Lung (tissue), 11 donors: ENCODE measurements at regions not wholly inside any gene's neighbourhood (a gene's known extent, or its start where the extent isn't known, plus 50 kb on each side); places are given as distances from the start of the nearest gene placed in this dataset.

Experiments
- ATAC-seq: fragments of 200-7000 bp; cut with Tn5 transposase; one replicate; pipeline ENCODE4 v1.9.1; 2020; ENCODE audit warnings: moderate number of reproducible peaks; ENCODE audit not compliant: insufficient read depth, low FRiP score
- DNase-seq, 3 donors: peaks; one replicate each; pipeline ENCODE4 v3.0.0-alpha.2; 2013 to 2017
- H3K27ac ChIP-seq, 2 donors: one replicate each; pipeline ENCODE4 v1.5.1; 2013; ENCODE audit warnings: mild to moderate bottlenecking in 2 of 2, moderate library complexity in 2 of 2, control low read depth in 1 of 2, inconsistent platforms in 1 of 2, low read depth in 1 of 2, low read length in 1 of 2
- H3K27me3 ChIP-seq, 3 donors: one replicate each; pipeline ENCODE4 v1.5.1; 2013; ENCODE audit warnings: low read length in 2 of 3; ENCODE audit not compliant: control insufficient read depth in 3 of 3, insufficient read depth in 3 of 3
- H3K36me3 ChIP-seq, 4 donors: one replicate each; pipeline ENCODE4 v1.5.1; 2013; ENCODE audit warnings: low read length in 4 of 4, mild to moderate bottlenecking in 1 of 4, moderate library complexity in 1 of 4; ENCODE audit not compliant: control insufficient read depth in 4 of 4, insufficient read depth in 4 of 4
- H3K4me1 ChIP-seq, 5 donors: one replicate each; pipeline ENCODE4 v1.5.1; 2013; ENCODE audit warnings: low read length in 5 of 5, mild to moderate bottlenecking in 2 of 5, moderate library complexity in 1 of 5; ENCODE audit not compliant: control insufficient read depth in 5 of 5, insufficient read depth in 5 of 5
- H3K4me3 ChIP-seq: one replicate; pipeline ENCODE4 v1.5.1; 2013; ENCODE audit warnings: mild to moderate bottlenecking, control low read depth, moderate library complexity
- H3K9ac ChIP-seq, 2 donors: one replicate each; pipeline ENCODE4 v1.5.1; 2013; ENCODE audit warnings: low read length in 2 of 2, control low read depth in 1 of 2; ENCODE audit not compliant: insufficient read depth in 1 of 2
- H3K9me3 ChIP-seq, 4 donors: one replicate each; pipeline ENCODE4 v1.5.1; 2013; ENCODE audit warnings: low read length in 3 of 4, mild to moderate bottlenecking in 1 of 4, moderate library complexity in 1 of 4; ENCODE audit not compliant: control insufficient read depth in 4 of 4, insufficient read depth in 3 of 4
- WGBS, 2 donors: extraction: QIAGEN DNeasy Blood & Tissue Kit; methylation state at CpG; one replicate each; pipeline ENCODE4 v1.1.7; 2013; 5-methylcytosine and 5-hydroxymethylcytosine counted together
- TF ChIP-seq, protein P1 (sequence below): IDR thresholded peaks from 2 replicates; pipeline ENCODE4 v1.5.1; 2012; ENCODE audit warnings: mild to moderate bottlenecking; ENCODE audit errors: control extremely low read depth, extremely low read depth
- donor health status: control.
- donor health status: control.
- donor health status: Bipolar disorder and iron deficiency.
- donor health status: healthy.
- donor health status: DM: yes; HTN: yes; CAD: no.

DNA sequence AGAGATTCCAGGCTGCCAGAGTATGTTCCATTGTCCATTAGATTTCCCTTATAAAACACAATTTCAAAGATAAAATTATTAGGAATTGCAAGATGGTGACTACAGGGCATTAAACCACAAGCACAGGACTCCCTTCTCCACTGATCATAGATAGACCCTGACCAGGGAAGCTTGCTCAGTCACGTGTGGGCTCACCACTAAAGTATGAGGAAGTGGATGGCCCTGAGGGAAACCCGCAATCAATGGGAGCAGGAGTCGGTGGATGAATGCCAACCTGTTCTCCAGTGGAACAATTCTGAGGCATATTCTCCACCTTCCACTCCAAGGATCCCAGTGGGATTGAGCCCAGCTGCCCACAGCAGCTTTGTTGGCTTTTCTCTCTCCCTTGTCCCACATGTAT is 515.7 kb downstream of the BCOR start:
- ATAC-seq = no peak
- TF ChIP-seq, protein P1, sequence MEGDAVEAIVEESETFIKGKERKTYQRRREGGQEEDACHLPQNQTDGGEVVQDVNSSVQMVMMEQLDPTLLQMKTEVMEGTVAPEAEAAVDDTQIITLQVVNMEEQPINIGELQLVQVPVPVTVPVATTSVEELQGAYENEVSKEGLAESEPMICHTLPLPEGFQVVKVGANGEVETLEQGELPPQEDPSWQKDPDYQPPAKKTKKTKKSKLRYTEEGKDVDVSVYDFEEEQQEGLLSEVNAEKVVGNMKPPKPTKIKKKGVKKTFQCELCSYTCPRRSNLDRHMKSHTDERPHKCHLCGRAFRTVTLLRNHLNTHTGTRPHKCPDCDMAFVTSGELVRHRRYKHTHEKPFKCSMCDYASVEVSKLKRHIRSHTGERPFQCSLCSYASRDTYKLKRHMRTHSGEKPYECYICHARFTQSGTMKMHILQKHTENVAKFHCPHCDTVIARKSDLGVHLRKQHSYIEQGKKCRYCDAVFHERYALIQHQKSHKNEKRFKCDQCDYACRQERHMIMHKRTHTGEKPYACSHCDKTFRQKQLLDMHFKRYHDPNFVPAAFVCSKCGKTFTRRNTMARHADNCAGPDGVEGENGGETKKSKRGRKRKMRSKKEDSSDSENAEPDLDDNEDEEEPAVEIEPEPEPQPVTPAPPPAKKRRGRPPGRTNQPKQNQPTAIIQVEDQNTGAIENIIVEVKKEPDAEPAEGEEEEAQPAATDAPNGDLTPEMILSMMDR = no peak

DNA sequence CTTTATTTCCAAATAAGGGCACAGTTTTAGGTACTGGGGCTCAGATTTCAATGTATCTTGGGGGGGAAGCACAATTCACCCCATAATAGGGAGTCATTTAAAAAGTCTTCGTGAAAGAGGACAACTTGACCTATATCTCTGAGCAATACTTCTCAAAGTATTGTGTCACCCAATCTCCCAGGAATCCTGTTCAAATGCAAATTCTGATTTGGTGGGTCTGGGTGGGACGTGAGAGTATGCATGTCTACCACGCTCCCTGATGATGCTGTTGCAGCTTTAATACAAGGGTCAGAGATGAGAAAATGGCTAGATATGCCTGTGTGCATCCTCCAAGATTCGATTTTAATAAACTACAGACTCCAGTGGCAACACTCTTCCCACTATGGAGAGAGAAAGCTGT is 514.8 kb downstream of the BCOR start:
- no peak for ATAC-seq
- H3K9ac ChIP-seq = no peak overlapping the region
- DNase-seq = no peak
- no peak overlapping the region for H3K27ac ChIP-seq
- peaks cover 0 to 15% (median 0%) of the 10 kb centered on the region in 3 donors for H3K27me3 ChIP-seq
- 65 to 92% methylated on average over 4 of the region's 4 CpGs for WGBS, 2 donors
- TF ChIP-seq, protein P1 = no peak
- H3K9me3 ChIP-seq = peaks cover 0 to 6% (median 1%) of the 10 kb centered on the region in 4 donors
- no peak overlapping the region for H3K4me3 ChIP-seq
- peaks cover 0 to 7% (median 0%) of the 10 kb centered on the region in 5 donors for H3K4me1 ChIP-seq
- no peaks in the 10 kb centered on the region for H3K36me3 ChIP-seq

More for the DNA sequence above, 515.7 kb downstream of the BCOR start:
- Histone ChIP-seq H3K27me3 (peaks cover 0 to 15% (median 0%) of the 10 kb centered on the region in 3 donors), H3K36me3 (no peaks in the 10 kb centered on the region), H3K4me1 (peaks cover 0 to 16% (median 0%) of the 10 kb centered on the region in 5 donors), H3K9me3 (peaks cover 0 to 6% (median 1%) of the 10 kb centered on the region in 4 donors), H3K9ac (no peak overlapping the region), H3K4me3 (no peak overlapping the region), H3K27ac (no peak overlapping the region)
- 0 to 42% methylated on average over 3 of the region's 3 CpGs for WGBS, 2 donors
- DNase-seq = no peak

DNA sequence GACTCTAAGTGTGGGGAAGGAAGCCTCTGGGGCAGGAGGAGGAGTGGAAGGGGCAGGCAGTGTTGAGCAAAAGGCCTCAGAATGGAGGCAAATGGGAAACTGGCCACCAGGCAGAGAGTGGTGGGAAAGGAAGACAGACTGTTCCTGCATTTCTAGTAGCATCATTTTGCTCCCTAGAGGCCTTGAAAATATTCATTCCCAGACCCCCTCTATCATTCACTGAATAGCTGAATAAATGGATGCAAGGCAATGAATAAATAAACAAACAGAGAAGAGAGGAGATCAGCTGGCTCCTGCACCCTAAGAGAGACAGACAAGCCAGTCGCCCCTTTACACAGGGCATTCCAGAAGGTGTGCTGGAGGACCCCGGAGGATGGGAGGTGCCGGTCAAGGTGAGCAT is 511.9 kb downstream of the BCOR start:
- Histone ChIP-seq H3K4me1 (no peaks in the 10 kb centered on the region), H3K27ac (no peak overlapping the region), H3K4me3 (no peak overlapping the region), H3K9ac (no peak overlapping the region), H3K36me3 (no peaks in the 10 kb centered on the region), H3K9me3 (peaks cover 0 to 6% (median 1%) of the 10 kb centered on the region in 4 donors), H3K27me3 (peaks cover 0 to 18% (median 2%) of the 10 kb centered on the region in 3 donors)
- TF ChIP-seq, protein P1 = no peak
- no peak for DNase-seq
- no peak for ATAC-seq
- 71 to 83% methylated on average over 1 to 3 of the region's 3 CpGs for WGBS, 2 donors

DNA sequence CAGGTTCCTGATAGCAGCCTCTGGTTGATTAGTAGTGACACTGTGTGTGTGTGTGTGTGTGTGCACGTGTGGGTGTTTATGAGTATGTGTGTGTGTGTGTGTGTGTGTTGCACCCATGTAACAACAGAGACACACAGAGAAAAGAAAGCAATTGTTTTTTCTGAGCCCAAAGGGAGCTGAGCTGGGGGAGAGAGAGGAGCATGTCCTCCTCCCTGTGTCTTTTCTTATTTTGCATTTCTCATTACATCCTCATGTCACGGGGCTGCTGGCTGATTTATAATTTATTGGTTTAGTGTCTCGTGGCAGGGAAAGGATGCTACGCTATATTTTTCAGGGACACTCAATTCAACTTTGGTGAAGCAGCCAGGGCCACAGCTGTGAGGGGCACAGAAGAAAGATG is 511.4 kb downstream of the BCOR start:
- H3K4me1 ChIP-seq = no peaks in the 10 kb centered on the region
- peaks cover 0 to 6% (median 1%) of the 10 kb centered on the region in 4 donors for H3K9me3 ChIP-seq
- no peak overlapping the region for H3K9ac ChIP-seq
- peaks cover 0 to 18% (median 2%) of the 10 kb centered on the region in 3 donors for H3K27me3 ChIP-seq
- H3K27ac ChIP-seq = no peak overlapping the region
- DNase-seq (no peak), ATAC-seq (no peak)
- WGBS, 2 donors = 69 to 85% methylated on average over 4 of the region's 4 CpGs
- no peak overlapping the region for H3K4me3 ChIP-seq
- no peaks in the 10 kb centered on the region for H3K36me3 ChIP-seq
- TF ChIP-seq, protein P1 = no peak
